HepG2 (cell line): ENCODE measurements at regions not wholly inside any gene's neighbourhood (a gene's known extent, or its start where the extent isn't known, plus 50 kb on each side); places are given as distances from the start of the nearest gene placed in this dataset.
A peak's percentile ranks its signal among the peaks of the same experiment; 100 is the strongest.

Experiments
- ATAC-seq: fragments of 200-7000 bp; cut with Tn5 transposase; 3 replicates; pipeline ENCODE4 v1.9.1; 2020; ENCODE audit warnings: mild to moderate bottlenecking, moderate library complexity
- BruUV-seq: library from RNA; stranded (reverse); fragments of 400-500 nt; replicated peaks from 2 replicates; lab custom pipeline; 2021; lab: Mats Ljungman, UMichigan
- CTCF ChIA-PET: fragments of 300-600 bp; formaldehyde crosslinking; extraction: SDS; loops from one replicate; lab custom pipeline; 2021; ENCODE audit warnings: low total read pairs, inconsistent platforms, low intra/inter-chr PET ratio; lab: Yijun Ruan, JAX
- POLR2A ChIA-PET: fragments of 350-600 bp; sonication (Branson Sonifier 250); formaldehyde crosslinking; loops from one replicate; lab custom pipeline; 2020; ENCODE audit warnings: antibody characterized with exemption, inconsistent platforms; lab: Yijun Ruan, JAX
- DNase-seq: peaks from one replicate; pipeline ENCODE4 v3.0.0-alpha.2; 2015; ENCODE audit warnings: low spot score
- FAIRE-seq: peaks from 3 replicates; lab custom pipeline; 2011; peaks lifted over from hg19 to GRCh38; lab: Jason Lieb, UNC
- H2AFZ ChIP-seq: one replicate; pipeline ENCODE4 v1.6.1; 2011; ENCODE audit warnings: low read length, inconsistent platforms
- H3K27ac ChIP-seq: fragments of 300-600 bp; 3 replicates; pipeline ENCODE4 v1.8.0; 2011; ENCODE audit warnings: mixed run types, mild to moderate bottlenecking, mixed read lengths, low read length, inconsistent platforms; ENCODE audit not compliant: insufficient read depth; ENCODE audit errors: extremely low read length
- H3K27me3 ChIP-seq, 2 experiments: fragments of 200-600 bp in 1 of 2; 2 replicates in 1 of 2; 3 replicates in 1 of 2; pipeline versions ENCODE4 v1.6.0 to v1.8.0; 2011; ENCODE audit warnings: low read length in 2 of 2, mild to moderate bottlenecking in 2 of 2, moderate library complexity in 2 of 2, inconsistent platforms in 1 of 2; ENCODE audit not compliant: insufficient read depth in 2 of 2, control insufficient read depth in 1 of 2
- H3K36me3 ChIP-seq, 2 experiments: fragments of 200-600 bp in 1 of 2; replicated peaks in 1 of 2; 2 replicates in 1 of 2; 3 replicates in 1 of 2; pipeline versions ENCODE4 v1.5.1 to v1.8.0; 2011; ENCODE audit warnings: low read length in 2 of 2, inconsistent platforms in 1 of 2; ENCODE audit not compliant: insufficient read depth in 2 of 2, control insufficient read depth in 1 of 2
- H3K4me1 ChIP-seq: 2 replicates; pipeline ENCODE4 v1.5.1; 2012; ENCODE audit warnings: low read length, inconsistent platforms; ENCODE audit not compliant: insufficient read depth
- H3K4me2 ChIP-seq: 2 replicates; pipeline ENCODE4 v1.6.0; 2011; ENCODE audit warnings: low read depth, low read length, inconsistent platforms
- H3K4me3 ChIP-seq, 3 experiments: fragments of 200-600 bp in 1 of 3; sonication (generic), shearing (Covaris generic) in 1 of 3; replicated peaks in 1 of 3; 2 replicates each; pipeline ENCODE4 v1.5.1; 2011 to 2016; ENCODE audit warnings: low read length in 3 of 3, inconsistent platforms in 2 of 3, low read depth in 2 of 3, mild to moderate bottlenecking in 2 of 3, control low read depth in 1 of 3, mixed read lengths in 1 of 3; ENCODE audit not compliant: insufficient read depth in 1 of 3
- H3K79me2 ChIP-seq: one replicate; pipeline ENCODE4 v1.6.1; 2011; ENCODE audit warnings: low read length, inconsistent platforms; ENCODE audit not compliant: insufficient read depth
- H3K9ac ChIP-seq: 2 replicates; pipeline ENCODE4 v1.6.0; 2011; ENCODE audit warnings: mild to moderate bottlenecking, low read depth, low read length, inconsistent platforms; ENCODE audit not compliant: insufficient read depth
- H3K9me3 ChIP-seq: 2 replicates; pipeline ENCODE4 v1.5.1; 2012; ENCODE audit warnings: mild to moderate bottlenecking, low read length
- H4K20me1 ChIP-seq: 2 replicates; pipeline ENCODE4 v1.6.0; 2011; ENCODE audit warnings: inconsistent platforms, mild to moderate bottlenecking, low read length, moderate library complexity; ENCODE audit not compliant: insufficient read depth
- ATF1 ChIP-seq: IDR thresholded peaks from 2 replicates; pipeline ENCODE4 v1.6.1; 2016; ENCODE audit warnings: mild to moderate bottlenecking, control low read depth
- BATF2 ChIP-seq: sonication (generic); formaldehyde crosslinking; IDR thresholded peaks from 2 replicates; pipeline ENCODE4 v1.8.0; 2022; ENCODE audit warnings: mild to moderate bottlenecking, missing genetic modification reagents, moderate library complexity
- HNRNPLL ChIP-seq: fragments of 200-400 bp; formaldehyde crosslinking; IDR thresholded peaks from 2 replicates; pipeline ENCODE4 v1.6.1; 2017; ENCODE audit warnings: mild to moderate bottlenecking, low read depth, low read length; ENCODE audit not compliant: poor library complexity, severe bottlenecking
- SALL1 ChIP-seq: sonication (generic); formaldehyde crosslinking; IDR thresholded peaks from 2 replicates; pipeline ENCODE4 v1.8.0; 2022; ENCODE audit warnings: mild to moderate bottlenecking, missing genetic modification reagents
- SNAPC4 ChIP-seq: sonication (generic); formaldehyde crosslinking; IDR thresholded peaks from 2 replicates; pipeline ENCODE4 v1.4.0; 2020; ENCODE audit warnings: mild to moderate bottlenecking, missing genetic modification reagents
- SSRP1 ChIP-seq: IDR thresholded peaks from 2 replicates; pipeline ENCODE4 v1.6.1; 2016; ENCODE audit warnings: control low read depth
- TEF ChIP-seq: sonication (generic); formaldehyde crosslinking; IDR thresholded peaks from 2 replicates; pipeline ENCODE4 v1.5.0; 2020; ENCODE audit warnings: missing genetic modification reagents
- XRCC5 ChIP-seq: fragments of 200-400 bp; formaldehyde crosslinking; optimal IDR thresholded peaks from 2 replicates; pipeline ENCODE3; 2017; ENCODE audit warnings: mild to moderate bottlenecking, low read length
- ZNF121 ChIP-seq: sonication (generic); formaldehyde crosslinking; IDR thresholded peaks from 2 replicates; pipeline ENCODE4 v1.5.0; 2020; ENCODE audit warnings: mild to moderate bottlenecking, missing genetic modification reagents
- WGBS: methylation state at CpG from one replicate; pipeline ENCODE4 v1.1.6; 2017; ENCODE audit warnings: low lambda C conversion rate; 5-methylcytosine and 5-hydroxymethylcytosine counted together
- in situ Hi-C: cut with HindIII; loops from 2 replicates; pipeline ENCODE4 v1.10.0; 2017; ENCODE audit warnings: low pct_unique_long_range_greater_than_20kb; ENCODE audit not compliant: extremely low pct_ligation_motif_present
- intact Hi-C: fragments of 100-400 bp; cut with micrococcal nuclease; formaldehyde crosslinking; loops from one replicate; pipeline ENCODE4 v1.10.0; 2022; ENCODE audit not compliant: unreplicated experiment
- TF ChIP-seq, protein P1 (sequence below): sonication (generic); formaldehyde crosslinking; IDR thresholded peaks from 2 replicates; pipeline ENCODE4 v1.4.0; 2020; ENCODE audit warnings: missing genetic modification reagents
- TF ChIP-seq, protein P2 (sequence below): sonication (generic); formaldehyde crosslinking; IDR thresholded peaks from 2 replicates; pipeline ENCODE4 v1.5.0; 2020; ENCODE audit warnings: mild to moderate bottlenecking, missing genetic modification reagents

DNA sequence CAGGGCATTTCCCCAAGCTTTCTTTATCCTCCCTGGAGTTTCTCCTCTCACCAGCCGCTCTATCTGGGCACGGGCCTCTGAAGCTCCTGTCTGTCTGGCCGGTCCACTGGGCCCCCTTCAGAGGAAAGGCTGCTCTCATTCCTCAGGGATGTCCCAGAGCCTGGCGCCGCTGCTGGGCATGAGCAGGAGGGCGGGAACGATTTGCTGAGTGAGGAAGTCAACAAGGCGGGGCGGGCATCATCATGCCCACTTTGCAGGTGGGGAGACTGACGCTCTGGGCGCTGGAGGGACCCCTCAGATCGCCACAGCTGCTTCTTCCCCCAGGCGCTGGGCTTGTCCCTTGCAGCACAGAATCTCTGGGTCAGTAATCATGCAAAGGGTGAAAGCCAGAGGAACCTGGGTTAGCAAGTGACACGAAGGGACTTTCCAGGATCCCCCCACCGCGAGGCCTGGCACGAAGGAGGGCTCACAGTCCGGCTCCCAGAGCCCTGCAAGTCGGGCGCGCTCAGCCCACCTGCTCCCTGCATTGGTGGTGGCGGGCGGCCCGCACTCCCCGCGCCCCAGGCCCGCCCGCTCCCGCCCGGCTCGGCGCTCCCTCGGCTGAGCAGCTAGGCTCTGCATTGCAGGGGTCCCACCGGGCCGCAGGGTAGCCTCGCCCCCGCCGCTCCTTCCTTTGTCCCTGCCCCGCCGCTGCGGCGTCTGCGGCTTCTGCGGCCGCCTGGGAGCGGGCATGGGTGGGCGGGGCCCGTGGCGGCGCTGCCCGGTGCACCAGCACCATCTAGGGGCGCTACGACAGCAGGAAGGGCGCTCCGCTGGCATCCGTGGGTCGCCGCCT, 157.8 kb downstream of the CYRIA start:
- in situ Hi-C loops: loop anchor here (10.0 kb wide), 1 partner anchor 873 kb away; no protein-coding TSS in a partner anchor
- H3K9me3 ChIP-seq: no peaks in the 10 kb centered on the region
- H3K27ac ChIP-seq: no peak overlapping the region
- WGBS: 36% methylated on average over 28 of the region's 58 CpGs
- no peak overlapping the region for H3K9ac ChIP-seq
- intact Hi-C loops: loop anchor here (2.0 to 5.0 kb wide), 2 partner anchors 569 to 871 kb away; no protein-coding TSS in a partner anchor
- no TSS peak for BruUV-seq
- CTCF ChIA-PET: interaction anchor here (0.8 to 1.2 kb wide), 3 partner anchors 568 to 871 kb away, joined by 3 to 5 read pairs (median 4); no protein-coding TSS in a partner anchor
- peaks cover 0 to 22% of the 10 kb centered on the region in 2 experiments; a peak in 3 of 5 replicates for H3K27me3 ChIP-seq
- POLR2A ChIA-PET: no interaction called here
- H3K4me3 ChIP-seq: peak overlapping the region in 1 of 3 experiments; percentile 31; a peak in 1 of 6 replicates
- no peaks in the 10 kb centered on the region for H4K20me1 ChIP-seq
- H2AFZ ChIP-seq: no peak overlapping the region
- FAIRE-seq (no peak), ATAC-seq (peak; percentile 93), DNase-seq (peak; percentile 21)
- H3K4me1 ChIP-seq: peaks cover 12% of the 10 kb centered on the region
- peak overlapping the region; percentile 37 for H3K4me2 ChIP-seq
- no peaks in the 10 kb centered on the region for H3K79me2 ChIP-seq
- H3K36me3 ChIP-seq: no peaks in the 10 kb centered on the region
- TF ChIP-seq HNRNPLL (peak; percentile 78), ATF1 (CRISPR knock-in tag) (no peak), SALL1 (CRISPR knock-in tag) (peak; percentile 28; the same call in 1 of the 2 replicates), TEF (no peak), XRCC5 (peak; percentile 61), SNAPC4 (CRISPR knock-in tag) (no peak), SSRP1 (CRISPR knock-in tag) (no peak), ZNF121 (CRISPR knock-in tag) (no peak), BATF2 (CRISPR knock-in tag) (no peak)
- TF ChIP-seq, protein P1, sequence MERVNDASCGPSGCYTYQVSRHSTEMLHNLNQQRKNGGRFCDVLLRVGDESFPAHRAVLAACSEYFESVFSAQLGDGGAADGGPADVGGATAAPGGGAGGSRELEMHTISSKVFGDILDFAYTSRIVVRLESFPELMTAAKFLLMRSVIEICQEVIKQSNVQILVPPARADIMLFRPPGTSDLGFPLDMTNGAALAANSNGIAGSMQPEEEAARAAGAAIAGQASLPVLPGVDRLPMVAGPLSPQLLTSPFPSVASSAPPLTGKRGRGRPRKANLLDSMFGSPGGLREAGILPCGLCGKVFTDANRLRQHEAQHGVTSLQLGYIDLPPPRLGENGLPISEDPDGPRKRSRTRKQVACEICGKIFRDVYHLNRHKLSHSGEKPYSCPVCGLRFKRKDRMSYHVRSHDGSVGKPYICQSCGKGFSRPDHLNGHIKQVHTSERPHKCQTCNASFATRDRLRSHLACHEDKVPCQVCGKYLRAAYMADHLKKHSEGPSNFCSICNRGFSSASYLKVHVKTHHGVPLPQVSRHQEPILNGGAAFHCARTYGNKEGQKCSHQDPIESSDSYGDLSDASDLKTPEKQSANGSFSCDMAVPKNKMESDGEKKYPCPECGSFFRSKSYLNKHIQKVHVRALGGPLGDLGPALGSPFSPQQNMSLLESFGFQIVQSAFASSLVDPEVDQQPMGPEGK: 0 out of 2 replicates have a peak, but pooled peaks have one; percentile 17
- TF ChIP-seq, protein P2, sequence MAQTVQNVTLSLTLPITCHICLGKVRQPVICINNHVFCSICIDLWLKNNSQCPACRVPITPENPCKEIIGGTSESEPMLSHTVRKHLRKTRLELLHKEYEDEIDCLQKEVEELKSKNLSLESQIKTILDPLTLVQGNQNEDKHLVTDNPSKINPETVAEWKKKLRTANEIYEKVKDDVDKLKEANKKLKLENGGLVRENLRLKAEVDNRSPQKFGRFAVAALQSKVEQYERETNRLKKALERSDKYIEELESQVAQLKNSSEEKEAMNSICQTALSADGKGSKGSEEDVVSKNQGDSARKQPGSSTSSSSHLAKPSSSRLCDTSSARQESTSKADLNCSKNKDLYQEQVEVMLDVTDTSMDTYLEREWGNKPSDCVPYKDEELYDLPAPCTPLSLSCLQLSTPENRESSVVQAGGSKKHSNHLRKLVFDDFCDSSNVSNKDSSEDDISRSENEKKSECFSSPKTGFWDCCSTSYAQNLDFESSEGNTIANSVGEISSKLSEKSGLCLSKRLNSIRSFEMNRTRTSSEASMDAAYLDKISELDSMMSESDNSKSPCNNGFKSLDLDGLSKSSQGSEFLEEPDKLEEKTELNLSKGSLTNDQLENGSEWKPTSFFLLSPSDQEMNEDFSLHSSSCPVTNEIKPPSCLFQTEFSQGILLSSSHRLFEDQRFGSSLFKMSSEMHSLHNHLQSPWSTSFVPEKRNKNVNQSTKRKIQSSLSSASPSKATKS (CRISPR knock-in tag): no peak
